DMS53 treated with DMSO at 0.1 percent for 48 hours (cell line): ENCODE measurements at regions not wholly inside any gene's neighbourhood (a gene's known extent, or its start where the extent isn't known, plus 50 kb on each side); places are given as distances from the start of the nearest gene placed in this dataset.

Experiments
- DNase-seq: peaks from one replicate; lab custom pipeline; 2025; ENCODE audit not compliant: unreplicated experiment; lab: John Stamatoyannopoulos, UW

DNA sequence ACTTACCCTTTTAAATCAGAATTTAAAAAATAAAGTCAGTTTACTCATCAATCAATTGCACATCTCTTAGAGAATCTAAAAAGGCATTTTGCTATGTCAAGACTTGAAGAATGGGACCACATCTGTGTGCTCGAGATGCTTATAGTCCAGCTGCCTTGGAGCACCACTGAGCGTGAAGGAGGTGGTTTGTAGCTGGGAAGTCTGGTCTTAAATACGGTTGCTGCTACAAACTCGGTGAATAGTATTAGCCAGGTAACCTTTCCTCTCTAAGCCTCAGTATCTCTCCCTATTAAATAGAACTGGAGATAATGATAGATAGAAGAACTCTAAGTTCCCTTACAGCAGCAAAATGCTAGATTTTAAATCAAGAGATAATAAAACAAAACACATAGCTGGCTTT lies 289.7 kb downstream of the TRIB2 start:
- DNase-seq, result no peak

DNA sequence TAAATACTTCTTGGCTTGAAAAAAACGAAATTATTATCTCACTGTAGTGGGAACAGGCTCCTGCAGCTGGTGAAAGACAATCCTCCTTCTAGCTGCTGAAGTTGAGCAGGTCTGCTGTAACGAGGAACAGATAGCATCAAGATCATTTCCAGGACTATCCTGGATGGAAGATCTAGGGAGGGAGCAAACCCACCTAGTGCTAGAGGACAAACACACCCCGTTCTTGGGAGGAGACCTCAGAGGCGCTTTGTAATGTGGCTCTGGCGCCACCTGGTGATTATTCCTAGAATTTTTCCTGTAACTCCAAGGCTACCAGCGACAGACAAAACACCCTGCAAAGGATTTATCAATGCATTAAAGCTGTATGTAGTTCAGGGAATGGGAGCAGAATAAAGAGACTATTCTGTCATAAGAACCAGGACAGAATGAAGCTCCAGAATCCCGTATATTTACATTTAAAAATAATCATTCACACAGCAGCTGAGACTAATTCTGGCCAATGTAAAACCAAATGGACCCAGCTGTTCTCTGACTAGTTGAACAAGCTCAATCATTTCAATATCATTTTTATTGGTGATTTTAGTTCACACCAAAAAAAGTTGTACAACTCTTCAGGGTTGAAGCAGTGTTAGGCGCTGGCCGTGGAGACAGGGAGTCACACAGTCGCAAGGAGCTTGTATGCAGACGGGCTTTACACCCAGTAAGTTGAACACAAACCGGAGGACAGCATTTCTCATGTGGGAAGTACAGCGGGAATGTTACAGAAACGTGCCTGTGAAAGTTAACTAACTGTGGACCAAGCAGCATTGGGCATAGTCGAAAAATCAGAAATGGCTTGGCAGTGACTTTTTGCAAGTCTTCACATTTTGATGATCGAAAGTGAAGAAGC lies 290.3 kb downstream of the TRIB2 start:
- peak; percentile 26 for DNase-seq

DNA sequence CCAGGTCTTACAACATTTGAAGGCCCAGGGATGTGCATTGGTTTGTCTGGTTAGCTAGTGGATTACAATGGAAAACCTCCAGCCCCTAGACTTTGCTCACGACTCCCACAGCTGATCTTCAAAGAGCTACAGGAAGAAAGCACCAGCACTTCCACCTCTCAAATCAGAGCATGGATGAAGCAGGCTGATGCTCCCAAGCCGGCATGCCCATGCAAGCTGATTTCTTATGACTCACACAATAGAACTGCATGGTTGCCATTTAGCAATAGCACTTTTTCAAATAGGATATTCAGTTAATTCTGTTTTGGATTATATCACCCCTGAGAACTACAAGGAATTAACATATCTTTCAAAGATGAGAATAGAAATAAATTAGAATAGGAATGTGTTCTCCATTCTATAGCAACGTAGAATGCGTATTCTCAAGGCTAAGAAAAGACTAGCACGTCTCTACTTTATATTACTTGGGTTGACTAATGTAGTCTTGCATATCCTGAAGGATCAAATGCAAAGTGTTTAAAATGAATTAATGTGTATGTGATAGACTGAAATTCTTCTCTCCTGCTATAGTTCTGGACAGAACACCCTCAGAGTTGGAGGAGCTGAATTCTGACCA lies 292.4 kb downstream of the TRIB2 start:
- no peak for DNase-seq

DNA sequence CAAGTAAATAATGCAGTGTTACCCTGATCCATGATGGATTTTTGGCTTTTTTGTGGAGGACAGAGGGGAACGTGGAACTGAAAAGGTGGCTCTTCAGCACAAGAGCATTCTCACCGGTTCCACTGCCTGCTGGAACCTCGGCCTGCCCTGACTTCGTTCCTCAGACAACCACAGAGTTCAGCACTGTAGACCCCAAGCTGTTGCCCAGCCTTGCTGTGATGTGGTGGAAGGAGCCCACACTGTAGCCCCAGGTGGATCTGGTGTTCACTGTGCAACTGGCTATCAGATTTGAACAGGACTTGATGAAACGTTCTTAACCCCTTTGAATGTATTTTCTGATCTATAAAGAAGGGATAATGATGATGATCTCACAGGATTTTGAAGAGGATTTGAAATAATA lies 293.5 kb downstream of the TRIB2 start:
- no peak for DNase-seq

DNA sequence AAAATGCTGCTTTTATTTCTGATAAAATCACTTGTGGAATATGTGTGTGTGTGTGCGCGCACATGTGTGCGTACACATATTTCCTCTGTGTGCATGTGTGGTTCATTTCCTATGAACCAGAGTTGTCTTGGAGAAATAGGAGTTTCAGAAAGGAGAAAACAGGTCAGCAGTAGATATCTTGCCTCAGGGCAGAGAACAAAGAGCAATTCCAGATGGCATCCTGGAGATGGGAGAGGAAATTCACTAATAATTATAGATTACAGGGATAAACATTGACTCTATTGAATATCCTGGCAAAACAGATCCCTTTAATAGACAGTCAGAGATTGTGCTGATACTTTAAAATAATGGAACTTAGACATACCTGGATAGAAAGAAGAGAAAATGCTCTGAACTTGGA lies 298.0 kb downstream of the TRIB2 start:
- no peak for DNase-seq

DNA sequence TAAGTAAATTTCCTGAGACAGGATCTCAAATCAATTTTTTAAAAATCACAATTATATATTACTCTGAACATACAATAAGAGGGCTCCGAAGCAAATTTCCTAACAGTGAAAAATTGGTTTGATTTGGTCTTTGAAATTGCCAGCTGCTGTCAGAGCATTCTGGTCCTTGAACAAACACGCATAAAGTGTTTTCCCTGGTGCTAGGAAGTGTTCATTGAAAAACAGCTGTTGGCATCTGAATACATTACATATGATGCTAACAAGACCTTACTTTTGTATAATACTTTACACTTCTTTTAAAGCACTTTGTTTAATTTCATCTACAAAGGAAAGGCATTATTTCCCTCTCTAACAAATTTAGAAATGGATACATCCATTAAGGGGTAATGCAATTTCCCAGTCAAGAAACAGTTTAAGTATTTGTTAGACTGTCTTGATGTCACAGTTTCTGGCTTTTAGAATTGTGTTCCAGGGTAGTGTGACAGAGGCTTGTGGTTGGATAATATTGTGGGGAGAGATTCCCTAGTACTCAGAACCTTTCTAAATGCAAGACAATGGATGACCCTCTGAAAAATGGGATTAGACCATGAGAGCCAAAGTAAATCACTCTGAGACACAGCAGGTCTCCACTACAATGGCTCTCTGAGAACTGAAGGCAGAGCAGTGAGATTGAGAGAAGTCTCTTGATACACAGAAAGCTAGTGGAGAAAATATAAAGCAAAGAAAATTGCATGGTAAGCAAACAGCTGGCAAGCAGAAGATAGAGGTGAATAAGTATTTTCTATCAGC lies 299.0 kb downstream of the TRIB2 start:
- DNase-seq, result no peak

DNA sequence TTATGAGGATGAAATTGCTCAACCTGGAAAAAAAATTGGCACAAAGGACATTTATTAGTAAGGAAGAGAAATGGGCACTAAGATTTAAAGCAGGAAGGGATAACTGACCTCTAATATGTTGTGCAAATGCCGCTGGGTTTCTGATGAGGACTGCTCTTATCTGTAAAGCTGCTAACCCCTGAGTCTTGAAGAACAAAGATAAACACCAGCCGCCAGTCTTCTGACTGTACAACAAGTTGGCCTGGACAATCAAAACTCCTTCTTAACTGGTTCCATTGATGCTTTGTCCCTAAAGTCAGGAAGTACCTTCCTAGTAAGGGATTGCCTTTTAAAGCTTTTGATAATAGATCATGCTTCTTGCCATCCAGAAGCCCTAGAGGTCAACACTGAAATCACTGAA lies 301.8 kb downstream of the TRIB2 start:
- DNase-seq, result no peak

DNA sequence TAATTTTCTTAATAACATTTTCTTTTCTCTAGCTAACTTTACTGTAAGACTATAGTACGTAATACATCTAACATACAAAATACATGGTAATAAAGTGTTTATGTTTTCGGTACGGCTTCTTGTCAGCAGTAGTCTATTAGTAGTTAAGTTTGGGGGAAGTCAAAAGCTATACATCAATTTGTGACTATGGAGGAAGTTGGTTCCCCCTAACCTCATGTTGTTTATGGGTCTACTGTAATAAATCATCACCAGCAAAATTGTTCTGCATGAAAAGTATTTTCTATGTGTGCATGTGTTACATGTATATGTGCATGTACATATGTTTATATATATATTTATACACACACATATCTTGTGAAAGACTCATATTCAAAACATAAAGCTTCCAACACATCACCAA lies 303.0 kb downstream of the TRIB2 start:
- no peak for DNase-seq

DNA sequence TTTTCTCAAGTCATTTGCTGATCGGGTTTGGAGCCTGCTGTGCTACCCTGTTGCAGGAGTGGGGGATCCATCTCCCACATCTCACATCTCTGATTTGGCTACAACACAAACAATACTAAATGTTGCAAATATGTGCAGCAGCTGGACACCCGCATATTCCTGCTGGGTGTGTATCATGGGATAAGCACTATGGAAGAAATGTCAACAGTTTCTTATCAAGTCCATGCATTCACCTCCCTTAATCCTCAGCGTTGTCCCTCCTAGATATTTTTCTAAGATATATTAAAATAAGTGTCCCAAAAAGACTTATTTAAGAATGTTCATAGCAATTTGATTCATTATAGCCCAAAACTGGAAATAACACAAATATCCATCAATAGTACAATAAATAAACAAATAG lies 303.7 kb downstream of the TRIB2 start:
- no peak for DNase-seq

DNA sequence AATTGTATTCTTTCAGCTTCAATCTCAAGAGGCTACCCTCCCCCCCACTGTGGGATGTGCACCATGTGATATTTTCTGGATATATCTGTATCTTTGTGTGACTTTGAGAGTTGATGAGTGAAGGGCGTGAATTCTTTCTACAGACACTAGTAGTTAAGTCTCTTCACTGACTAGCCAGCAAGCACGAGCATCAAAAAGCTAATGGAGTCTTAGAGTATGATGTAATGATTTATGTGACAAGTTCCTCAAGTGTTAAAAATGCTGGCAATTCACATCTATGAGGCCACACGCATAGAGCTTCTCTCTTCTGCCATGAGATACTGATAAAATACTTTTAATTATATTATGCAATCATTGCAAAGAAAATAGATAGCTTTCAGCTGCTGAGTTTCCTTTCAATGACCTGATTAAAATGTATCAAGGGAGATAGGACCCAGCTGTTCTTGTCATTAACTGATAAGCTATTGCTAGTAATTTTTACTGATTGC lies 304.8 kb downstream of the TRIB2 start:
- no peak for DNase-seq

DNA sequence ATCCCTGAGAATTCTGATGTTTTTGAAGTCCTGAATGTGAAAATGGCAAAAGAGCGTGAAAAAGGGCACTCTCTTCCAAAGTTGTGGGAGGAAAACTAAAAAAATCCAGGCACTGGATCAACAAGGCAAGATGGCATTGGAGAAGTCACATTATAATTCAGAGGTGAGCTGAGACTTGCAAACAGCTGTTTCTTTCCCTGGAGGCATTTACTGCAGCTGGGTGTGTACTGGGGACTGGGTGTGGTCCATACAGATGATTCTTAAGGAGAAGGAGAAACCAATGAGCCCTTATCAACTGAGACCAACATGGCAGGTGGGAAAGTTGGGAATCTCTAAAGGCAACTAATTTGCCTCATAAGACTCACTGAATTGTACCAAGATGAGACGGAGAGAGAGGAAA lies 313.9 kb downstream of the TRIB2 start:
- DNase-seq, result no peak

DNA sequence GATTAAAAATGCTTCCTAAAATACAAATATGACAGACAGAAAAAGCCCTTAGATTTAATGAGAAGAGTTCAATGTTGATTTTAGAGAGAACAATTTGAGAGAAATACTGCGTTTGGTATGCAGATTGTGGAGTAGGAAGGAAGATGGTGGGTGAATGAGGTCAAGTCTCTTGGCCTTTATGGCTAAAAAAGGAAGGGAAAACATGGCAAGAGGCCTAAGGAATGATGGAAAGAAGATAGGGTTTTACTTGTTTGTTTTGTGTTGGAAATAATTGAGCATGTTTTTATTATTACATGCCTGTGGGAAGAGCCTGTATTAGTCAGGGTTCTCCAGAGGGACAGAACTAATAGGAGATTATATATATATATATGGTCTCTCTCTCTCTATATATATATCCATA lies 318.1 kb downstream of the TRIB2 start:
- no peak for DNase-seq

DNA sequence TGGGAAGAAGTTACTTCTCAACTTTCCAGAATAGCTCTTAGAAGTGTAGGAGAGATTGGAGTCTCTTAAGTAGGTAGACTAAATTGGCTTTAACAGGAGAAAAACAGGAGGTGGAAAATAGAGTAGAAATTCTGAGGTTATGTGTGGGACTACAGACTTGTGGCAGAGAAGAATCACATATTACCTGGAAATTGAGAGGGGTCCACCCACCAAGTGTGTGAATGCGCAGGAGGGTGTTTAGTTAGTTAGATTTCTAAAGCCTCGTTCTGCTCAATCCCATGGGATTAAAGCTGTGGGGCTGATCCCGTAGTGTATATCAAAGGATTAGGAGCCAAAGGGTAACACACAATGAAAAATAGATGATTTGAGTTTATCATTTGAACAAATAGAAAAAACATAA lies 319.1 kb downstream of the TRIB2 start:
- DNase-seq, result no peak

DNA sequence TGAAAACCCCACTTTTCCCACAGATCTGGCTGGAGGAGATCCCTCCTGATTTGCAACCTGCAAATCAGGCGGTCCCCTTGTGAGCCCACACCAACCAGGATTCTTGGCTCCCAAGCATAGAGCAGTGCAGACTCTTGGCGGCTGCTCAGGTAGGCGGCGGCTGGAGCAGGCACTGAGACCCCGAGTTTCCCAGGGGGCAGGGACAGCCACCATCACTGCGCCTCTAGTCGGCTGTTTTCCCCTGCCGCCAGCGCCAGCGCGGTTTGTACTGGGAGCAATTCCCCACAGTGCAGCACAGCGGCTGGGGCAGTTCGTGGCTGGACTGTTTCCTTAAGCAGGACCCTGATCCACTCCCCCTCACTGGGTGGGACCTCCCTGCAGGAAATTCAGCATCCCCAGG lies 323.3 kb downstream of the TRIB2 start:
- no peak for DNase-seq

DNA sequence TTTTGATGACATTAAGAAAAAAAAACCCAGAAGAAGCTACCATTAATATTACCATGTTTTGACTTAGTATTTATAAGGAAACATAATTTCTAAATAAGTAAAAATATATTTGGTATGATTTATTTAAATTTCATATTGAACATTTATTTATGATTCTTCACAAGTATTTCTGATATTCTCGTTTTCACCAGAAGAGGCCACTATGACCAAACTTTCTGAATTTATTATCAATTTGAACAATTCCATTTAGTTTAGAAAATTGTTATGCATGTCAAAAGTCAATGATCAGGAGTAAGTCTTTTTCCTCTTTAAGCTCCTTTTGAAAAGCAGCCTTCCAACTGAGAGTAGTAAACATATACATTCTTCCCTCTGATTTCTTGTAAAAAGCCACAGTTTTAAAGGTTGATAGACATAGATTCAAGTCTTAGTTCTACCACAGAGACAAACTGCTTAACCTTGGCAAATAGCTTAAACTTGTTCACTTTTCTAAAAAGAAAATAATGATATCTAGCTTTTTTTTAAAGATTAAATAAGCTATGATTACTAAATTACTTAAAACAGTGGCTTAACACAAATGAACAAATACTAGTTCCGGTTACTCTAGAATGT lies 329.9 kb downstream of the TRIB2 start:
- no peak for DNase-seq

DNA sequence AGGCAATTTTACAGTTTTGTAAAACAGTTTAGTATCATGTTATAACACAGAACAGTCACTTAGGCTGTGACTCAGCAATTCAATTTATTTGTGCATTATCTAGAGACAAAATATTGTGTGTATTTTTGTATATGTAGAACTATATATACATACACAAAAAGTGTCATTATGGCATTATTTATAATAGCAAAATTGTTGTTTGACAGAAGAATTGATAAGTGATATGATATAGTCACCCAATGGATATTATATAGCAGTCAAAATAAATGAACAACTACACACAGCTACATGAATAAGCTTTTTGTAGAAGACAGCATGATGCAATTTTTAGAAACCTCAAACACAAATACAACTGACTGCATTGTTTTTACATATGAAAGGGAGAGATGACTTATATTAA lies 334.0 kb downstream of the TRIB2 start:
- no peak for DNase-seq

DNA sequence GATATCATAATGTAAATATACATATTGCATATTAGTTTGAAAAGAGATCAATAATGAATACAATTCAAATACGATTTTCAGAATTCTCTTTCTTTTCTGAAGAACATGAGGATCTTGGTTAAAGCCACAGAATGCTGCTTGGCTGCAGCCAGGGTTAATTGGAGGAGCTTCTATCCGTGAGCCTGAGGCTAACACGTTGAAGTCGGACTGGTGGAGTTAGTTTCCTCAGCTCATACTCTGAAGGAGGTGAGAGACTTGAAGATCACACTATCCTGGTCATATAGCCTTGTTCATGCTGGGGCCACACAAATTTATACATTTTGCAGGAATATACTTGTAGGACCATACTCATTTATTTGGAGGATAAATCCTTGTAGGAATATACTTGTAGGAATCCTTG lies 335.8 kb downstream of the TRIB2 start:
- no peak for DNase-seq

DNA sequence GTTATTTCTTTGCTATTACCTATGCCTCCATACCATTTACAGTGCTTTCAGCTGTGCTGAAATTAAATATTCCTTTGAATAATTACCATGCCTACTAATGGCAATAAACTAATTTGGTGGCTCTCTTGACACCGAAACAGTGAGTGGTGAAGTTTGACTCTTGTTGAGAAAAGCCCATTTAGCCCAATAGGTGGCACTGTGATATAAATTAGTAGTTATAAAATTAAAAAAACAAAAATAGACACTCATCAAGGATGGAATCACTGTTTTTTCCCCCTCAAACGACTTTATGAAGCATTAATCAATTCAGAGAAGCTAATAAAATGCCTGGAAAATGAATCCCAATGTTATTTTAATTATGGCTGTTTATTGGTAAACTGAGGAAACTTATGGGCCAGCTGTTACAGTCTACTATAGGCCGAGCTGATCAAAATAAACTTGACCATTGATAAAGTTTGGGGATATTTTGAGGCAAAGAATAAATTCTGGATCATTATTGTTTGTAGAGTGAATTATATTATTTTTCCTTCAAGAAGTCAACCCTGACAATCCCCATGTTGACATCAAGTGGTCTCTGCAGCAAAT lies 339.6 kb downstream of the TRIB2 start:
- no peak for DNase-seq

DNA sequence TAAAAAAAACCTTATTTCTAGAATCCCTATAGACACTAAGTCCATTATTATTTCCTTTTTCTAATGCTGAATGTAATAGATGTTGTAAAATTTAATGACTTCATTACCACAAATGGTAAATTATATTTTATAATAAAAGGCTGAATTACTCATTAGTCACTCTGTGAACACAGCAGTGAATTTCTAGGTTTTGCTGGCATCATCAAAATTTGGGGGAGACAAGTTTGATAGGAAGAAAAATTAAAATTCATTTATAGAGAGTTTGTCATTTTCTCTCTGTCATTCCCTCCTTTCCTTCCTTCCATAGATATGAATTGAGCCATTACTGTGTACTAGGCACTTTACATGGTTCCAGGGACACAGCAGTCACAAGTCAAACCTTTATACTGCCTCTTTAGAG lies 340.9 kb downstream of the TRIB2 start:
- no peak for DNase-seq

DNA sequence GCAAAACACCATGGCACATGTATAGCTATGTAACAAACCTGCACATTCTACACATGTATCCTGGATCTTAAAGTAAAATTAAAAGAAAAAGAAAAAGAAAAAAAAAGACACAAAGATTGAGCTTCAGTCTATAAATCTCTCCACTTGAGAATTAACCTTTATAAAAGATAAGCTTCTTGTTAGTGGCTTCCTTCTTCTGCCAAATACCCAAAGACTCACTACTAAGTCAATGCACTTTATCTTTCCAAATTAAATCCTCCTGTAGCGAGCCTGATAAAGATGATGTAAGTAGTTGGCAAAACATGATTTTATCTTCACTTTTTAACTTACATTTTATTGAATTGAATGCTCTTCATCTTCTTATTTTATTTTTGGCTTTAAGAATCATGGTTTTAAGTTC lies 349.9 kb downstream of the TRIB2 start:
- no peak for DNase-seq

DNA sequence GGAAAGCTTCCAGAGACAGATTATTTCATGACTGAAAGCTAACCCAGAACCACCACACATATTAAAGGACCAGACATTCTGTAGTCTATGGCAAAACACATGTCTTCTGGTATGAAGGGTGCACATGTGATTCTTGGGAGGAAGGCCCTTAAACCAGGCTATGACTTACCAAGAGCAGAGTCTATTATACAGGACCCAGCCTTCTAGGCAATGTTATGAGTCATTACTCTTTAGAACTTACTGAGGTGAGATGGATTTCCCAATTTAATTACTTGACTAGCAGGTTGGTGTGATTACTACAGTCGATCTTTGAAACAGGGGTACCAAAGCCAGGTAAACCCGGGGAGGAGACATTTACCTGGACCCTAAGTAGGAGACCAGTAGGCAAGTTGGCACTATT lies 350.8 kb downstream of the TRIB2 start:
- DNase-seq, result no peak
